WI38 (cell line): ENCODE measurements at regions not wholly inside any gene's neighbourhood (a gene's known extent, or its start where the extent isn't known, plus 50 kb on each side); places are given as distances from the start of the nearest gene placed in this dataset.
"Not testable (repeated sequence)": the region's sequence is repeated elsewhere in the genome, so short reads cannot be mapped to it uniquely, and the experiment has no call there.

ENCODE experiments used
- H3K4me3 ChIP-seq: 2 replicates; pipeline ENCODE4 v1.5.1; 2011; ENCODE audit warnings: low read depth, mild to moderate bottlenecking, control low read depth, low read length
- CTCF ChIP-seq: IDR thresholded peaks from 2 replicates; pipeline ENCODE4 v1.5.1; 2012; ENCODE audit warnings: low read depth, mild to moderate bottlenecking, control low read depth, low read length

GRCh38 chr12:5110345-5110744 is 66.7 kb downstream of the KCNA5 start:
- H3K4me3 ChIP-seq: no peak overlapping the region
- no peak for TF ChIP-seq CTCF

- no peak overlapping the region for H3K4me3 ChIP-seq
- no peak for TF ChIP-seq CTCF
These were observed 70.8 kb downstream of the KCNA5 start for GRCh38 chr12:5114436-5114835.

- H3K4me3 ChIP-seq: not testable (repeated sequence)
These were observed 78.1 kb downstream of the KCNA5 start for GRCh38 chr12:5121784-5122183.

- H3K4me3 ChIP-seq: not testable (repeated sequence)
These were observed 78.7 kb downstream of the KCNA5 start for GRCh38 chr12:5122256-5122831.

GRCh38 chr12:5123921-5124320 is 80.2 kb downstream of the KCNA5 start:
- H3K4me3 ChIP-seq: no peak overlapping the region
- TF ChIP-seq CTCF: no peak

GRCh38 chr12:5124401-5124800 is 80.7 kb downstream of the KCNA5 start:
- no peak for TF ChIP-seq CTCF
- H3K4me3 ChIP-seq: no peak overlapping the region

- no peak overlapping the region for H3K4me3 ChIP-seq
- no peak for TF ChIP-seq CTCF
These were observed 91.3 kb downstream of the KCNA5 start for GRCh38 chr12:5134861-5135525.

GRCh38 chr12:5138256-5138655 is 94.6 kb downstream of the KCNA5 start:
- H3K4me3 ChIP-seq: no peak overlapping the region
- no peak for TF ChIP-seq CTCF
